GM23338 (cell line): ENCODE measurements at regions not wholly inside any gene's neighbourhood (a gene's known extent, or its start where the extent isn't known, plus 50 kb on each side); places are given as distances from the start of the nearest gene placed in this dataset.

Source experiments
- CREB1 ChIP-seq: fragments of 250-450 bp; sonication (Bioruptor Pico); IDR thresholded peaks from 2 replicates; pipeline ENCODE4 v1.5.0; 2020; ENCODE audit warnings: low read depth, mild to moderate bottlenecking, moderate library complexity
- CTCF ChIP-seq, 2 experiments: fragments of 200-600 bp in 1 of 2; sonication (generic) in 1 of 2; conservative IDR thresholded peaks; 2 replicates each; pipeline versions ENCODE4 v1.5.1 to v1.6.1; 2016 to 2017; ENCODE audit warnings: antibody characterized with exemption in 2 of 2, low read depth in 2 of 2, mild to moderate bottlenecking in 2 of 2, moderate library complexity in 1 of 2
- EZH2 ChIP-seq: fragments of 200-600 bp; sonication (generic); IDR thresholded peaks from one replicate; pipeline ENCODE4 v1.8.0; 2017; ENCODE audit warnings: antibody characterized with exemption, mild to moderate bottlenecking, low read depth; ENCODE audit not compliant: unreplicated experiment
- JUNB ChIP-seq: IDR thresholded peaks from one replicate; pipeline ENCODE4 v1.6.1; 2016; ENCODE audit warnings: antibody characterized with exemption; ENCODE audit not compliant: unreplicated experiment
- POLR2AphosphoS5 ChIP-seq: IDR thresholded peaks from 2 replicates; pipeline ENCODE4 v1.6.1; 2016; ENCODE audit warnings: antibody characterized with exemption, low read depth
- ZNF114 ChIP-seq: fragments of 250-450 bp; sonication (Bioruptor Pico); IDR thresholded peaks from 2 replicates; pipeline ENCODE4 v1.5.0; 2020; ENCODE audit warnings: mild to moderate bottlenecking, moderate library complexity
- ZNF331 ChIP-seq: fragments of 250-450 bp; sonication (Bioruptor Pico); IDR thresholded peaks from 2 replicates; pipeline ENCODE4 v1.5.0; 2020; ENCODE audit warnings: low read depth, mild to moderate bottlenecking, moderate library complexity

DNA sequence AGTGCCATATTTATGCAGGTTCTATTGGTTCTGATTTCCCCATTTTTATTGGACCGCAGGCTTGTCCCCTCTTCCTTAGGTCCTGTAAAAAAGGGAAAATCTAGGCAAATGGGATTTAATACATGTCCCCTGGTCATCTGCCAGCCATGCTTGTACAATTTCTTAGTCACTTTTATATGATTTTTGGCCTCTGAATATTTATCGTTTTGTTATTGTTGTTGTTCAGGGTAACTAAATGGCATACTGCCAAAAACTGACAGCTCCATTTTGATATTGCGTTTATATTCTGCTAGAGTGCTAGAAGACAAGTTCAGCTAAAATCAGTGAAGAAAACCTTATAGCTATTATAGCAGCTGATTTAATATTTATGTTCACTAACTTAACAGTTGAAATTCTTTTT, 770.2 kb upstream of the FAM174A start:
- TF ChIP-seq CTCF (conservative IDR thresholded peaks at IDR 0.05; ENCODE audit: low read depth in 2 of 2) (no peak), JUNB (no peak), POLR2AphosphoS5 (no peak), EZH2 (no peak), ZNF114 (CRISPR knock-in tag) (no peak), ZNF331 (CRISPR knock-in tag) (no peak), CREB1 (CRISPR knock-in tag) (no peak)
